T-helper 1 cell treated with Interleukin-12 subunit alpha and Interleukin-12 subunit beta and Interleukin-4 antibody, amounts not matched to agents 30 ng/mL and 1 ng/mL, for 36 hours (primary cell): ENCODE measurements at regions not wholly inside any gene's neighbourhood (a gene's known extent, or its start where the extent isn't known, plus 50 kb on each side); places are given as distances from the start of the nearest gene placed in this dataset.

ENCODE experiments used
- intact Hi-C: fragments of 100-400 bp; cut with micrococcal nuclease; formaldehyde crosslinking; loops from one replicate; pipeline ENCODE4 v1.15.1; 2024

GRCh38 chrX:69431420-69431819 lies 72.7 kb upstream of the NALF2 start:
- intact Hi-C loops = no loop called here

GRCh38 chrX:69430785-69431184 lies 73.3 kb upstream of the NALF2 start:
- intact Hi-C loops = no loop called here

- intact Hi-C loops = loop anchor here (10.0 kb wide), 1 partner anchor 605 kb away; no protein-coding TSS in a partner anchor
These were observed 74.6 kb upstream of the NALF2 start for GRCh38 chrX:69429339-69430015.

- intact Hi-C loops = loop anchor here (10.0 kb wide), 1 partner anchor 607 kb away; no protein-coding TSS in a partner anchor
These were observed 75.9 kb upstream of the NALF2 start for GRCh38 chrX:69428216-69428615.

GRCh38 chrX:69424910-69425309 lies 79.2 kb upstream of the NALF2 start:
- intact Hi-C loops = loop anchor here (2.0 to 10.0 kb wide), 2 partner anchors 610 to 672 kb away; no protein-coding TSS in a partner anchor

- intact Hi-C loops = loop anchor here (2.0 to 10.0 kb wide), 2 partner anchors 611 to 673 kb away; no protein-coding TSS in a partner anchor
These were observed 80.0 kb upstream of the NALF2 start for GRCh38 chrX:69424161-69424560.

GRCh38 chrX:69422208-69422607 lies 81.9 kb upstream of the NALF2 start:
- intact Hi-C loops = loop anchor here (10.0 kb wide), 1 partner anchor 613 kb away; no protein-coding TSS in a partner anchor

- intact Hi-C loops = no loop called here
These were observed 88.4 kb upstream of the NALF2 start for GRCh38 chrX:69415698-69416097.

GRCh38 chrX:69412661-69413060 lies 91.5 kb upstream of the NALF2 start:
- intact Hi-C loops = no loop called here

- intact Hi-C loops = no loop called here
These were observed 105.2 kb upstream of the NALF2 start for GRCh38 chrX:69398881-69399280.

- intact Hi-C loops = no loop called here
These were observed 107.2 kb upstream of the NALF2 start for GRCh38 chrX:69396916-69397315.

- intact Hi-C loops = no loop called here
These were observed 108.8 kb upstream of the NALF2 start for GRCh38 chrX:69395306-69395705.

GRCh38 chrX:69389101-69389501 lies 115.0 kb upstream of the NALF2 start:
- intact Hi-C loops = no loop called here

GRCh38 chrX:69388526-69388925 lies 115.6 kb upstream of the NALF2 start:
- intact Hi-C loops = no loop called here

- intact Hi-C loops = loop anchor here (1.0 kb wide), 1 partner anchor 566 kb away; no protein-coding TSS in a partner anchor
These were observed 116.3 kb upstream of the NALF2 start for GRCh38 chrX:69387567-69388487.

GRCh38 chrX:69386681-69387080 lies 117.4 kb upstream of the NALF2 start:
- intact Hi-C loops = loop anchor here (1.0 kb wide), 1 partner anchor 564 kb away; no protein-coding TSS in a partner anchor

GRCh38 chrX:69379412-69379811 lies 124.7 kb upstream of the NALF2 start:
- intact Hi-C loops = no loop called here

- intact Hi-C loops = no loop called here
These were observed 129.6 kb upstream of the NALF2 start for GRCh38 chrX:69374569-69374968.

- intact Hi-C loops = no loop called here
These were observed 131.7 kb upstream of the NALF2 start for GRCh38 chrX:69372435-69372834.

- intact Hi-C loops = no loop called here
These were observed 133.0 kb upstream of the NALF2 start for GRCh38 chrX:69371159-69371558.

GRCh38 chrX:69369999-69370398 lies 134.1 kb upstream of the NALF2 start:
- intact Hi-C loops = no loop called here

- intact Hi-C loops = no loop called here
These were observed 137.9 kb upstream of the NALF2 start for GRCh38 chrX:69366183-69366582.
